HG03196 (cell line): ENCODE measurements at regions not wholly inside any gene's neighbourhood (a gene's known extent, or its start where the extent isn't known, plus 50 kb on each side); places are given as distances from the start of the nearest gene placed in this dataset.

Source experiments
- ATAC-seq: cut with Tn5 transposase; IDR thresholded peaks from one replicate; pipeline ENCODE4 v1.9.1; 2021; ENCODE audit not compliant: unreplicated experiment

DNA sequence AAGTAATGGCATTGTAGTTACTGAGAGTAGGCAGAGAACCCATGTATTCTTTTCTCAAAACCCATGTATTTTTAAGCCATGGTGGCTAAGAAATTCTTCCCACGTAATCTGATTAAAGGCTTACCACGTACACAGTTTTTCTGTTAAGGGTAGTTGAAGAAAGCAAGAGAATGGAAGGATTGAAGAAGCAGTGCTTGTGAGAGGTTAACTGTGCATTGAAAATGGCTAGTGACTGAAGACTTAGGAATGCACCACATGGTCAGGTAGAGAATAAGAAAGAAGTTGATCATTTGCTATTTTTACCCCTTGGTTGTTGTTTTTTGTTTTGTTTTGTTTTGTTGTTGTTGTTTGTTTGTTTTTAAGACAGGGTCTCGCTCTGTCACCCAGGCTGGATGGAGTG lies 178.9 kb upstream of the SNX7 start:
- ATAC-seq = no peak

- ATAC-seq = no peak
Measured at GRCh38 chr1:98480271-98480670, 181.2 kb upstream of the SNX7 start.

GRCh38 chr1:98478121-98478520 lies 183.4 kb upstream of the SNX7 start:
- ATAC-seq = no peak

- ATAC-seq = no peak
Measured at GRCh38 chr1:98472878-98473277, 188.6 kb upstream of the SNX7 start.

- no peak for ATAC-seq
Measured at GRCh38 chr1:98471633-98472032, 189.9 kb upstream of the SNX7 start.

DNA sequence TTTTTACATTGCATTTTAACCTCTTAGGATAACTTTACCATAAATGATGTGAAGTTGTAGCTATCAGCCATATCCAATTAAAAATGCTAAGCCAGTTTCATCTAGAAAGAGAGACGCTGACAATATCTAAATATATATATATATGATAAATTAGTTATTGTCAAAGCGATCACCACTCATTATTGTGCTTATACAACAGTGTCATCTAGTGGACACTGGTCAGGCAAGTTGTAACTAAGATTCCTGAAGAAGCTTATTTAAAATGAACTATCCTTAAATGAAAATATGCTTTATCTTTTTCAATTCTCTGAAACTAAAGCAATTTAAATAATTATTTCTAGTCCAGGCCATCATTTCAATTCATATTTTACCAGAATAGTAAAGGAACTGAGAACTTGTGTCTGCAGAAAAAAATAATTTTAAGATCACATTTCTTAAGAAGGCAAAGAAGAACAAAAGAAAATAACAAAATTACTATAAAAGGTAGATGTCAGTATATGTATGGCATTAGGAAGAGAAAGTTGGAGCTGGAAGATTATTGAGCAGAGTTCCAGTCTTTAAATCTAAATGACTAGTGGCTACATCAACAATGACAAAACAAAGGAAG lies 193.3 kb upstream of the SNX7 start:
- ATAC-seq = no peak

DNA sequence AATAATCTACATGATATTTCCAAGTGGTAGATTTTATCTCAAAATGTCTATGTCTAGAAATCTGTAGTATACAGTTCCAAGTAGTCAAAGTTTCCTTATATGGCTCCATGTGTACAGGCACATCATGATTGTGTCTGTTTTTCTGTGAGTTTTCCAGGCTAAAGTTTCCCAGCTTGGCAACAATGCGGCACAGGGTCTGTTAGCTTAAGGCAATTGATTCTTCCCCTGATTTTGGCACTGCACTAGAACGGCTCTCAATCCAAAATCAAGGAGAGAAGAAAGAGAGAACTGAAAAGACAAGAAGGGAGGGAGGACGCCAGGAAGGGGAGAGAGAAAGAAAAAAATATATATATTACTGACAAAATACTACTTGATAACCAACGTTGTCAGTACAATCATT lies 193.9 kb upstream of the SNX7 start:
- no peak for ATAC-seq

GRCh38 chr1:98467122-98467521 lies 194.4 kb upstream of the SNX7 start:
- ATAC-seq = no peak

GRCh38 chr1:98461873-98462385 lies 199.6 kb upstream of the SNX7 start:
- ATAC-seq = no peak

DNA sequence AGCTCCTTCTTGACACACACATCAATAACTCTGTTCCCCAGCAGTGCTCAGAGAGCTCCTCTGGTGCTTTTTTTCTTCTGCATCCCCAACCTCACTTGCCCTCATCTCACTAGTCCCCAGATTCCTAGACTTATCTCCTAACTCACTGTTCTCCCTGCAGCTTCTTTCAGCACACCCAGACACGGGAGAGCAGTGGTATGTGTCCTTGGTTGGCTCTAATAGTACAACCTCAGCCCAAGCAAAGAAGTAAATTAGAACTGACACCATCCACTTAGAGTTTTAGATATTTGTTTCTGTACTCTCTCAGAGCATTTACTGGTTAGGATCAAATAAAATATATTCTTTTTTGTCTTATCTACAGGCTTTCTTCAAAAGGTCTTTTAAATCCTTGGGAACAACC lies 201.4 kb upstream of the SNX7 start:
- ATAC-seq = no peak

DNA sequence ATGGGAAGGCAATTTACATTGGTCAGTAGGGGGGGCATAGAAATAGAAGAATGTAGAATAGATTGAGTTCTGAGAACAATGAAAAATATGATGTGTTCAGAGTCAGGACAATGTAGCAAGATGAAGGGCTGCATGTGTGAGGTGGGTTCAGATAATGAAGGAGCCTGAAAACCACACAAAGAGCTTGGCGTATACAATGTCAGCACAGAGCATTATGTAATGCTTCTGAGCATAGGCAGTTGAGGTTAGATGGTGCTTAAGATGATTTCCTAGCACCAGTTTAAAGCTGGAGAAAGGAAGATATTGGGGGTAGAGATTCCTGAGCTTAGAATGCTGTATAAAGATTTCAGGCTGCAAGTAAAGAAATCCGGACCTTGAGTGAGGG lies 202.0 kb upstream of the SNX7 start:
- no peak for ATAC-seq

- ATAC-seq = no peak
Measured at GRCh38 chr1:98458511-98459485, 202.7 kb upstream of the SNX7 start.

- no peak for ATAC-seq
Measured at GRCh38 chr1:98457248-98457647, 204.3 kb upstream of the SNX7 start.

DNA sequence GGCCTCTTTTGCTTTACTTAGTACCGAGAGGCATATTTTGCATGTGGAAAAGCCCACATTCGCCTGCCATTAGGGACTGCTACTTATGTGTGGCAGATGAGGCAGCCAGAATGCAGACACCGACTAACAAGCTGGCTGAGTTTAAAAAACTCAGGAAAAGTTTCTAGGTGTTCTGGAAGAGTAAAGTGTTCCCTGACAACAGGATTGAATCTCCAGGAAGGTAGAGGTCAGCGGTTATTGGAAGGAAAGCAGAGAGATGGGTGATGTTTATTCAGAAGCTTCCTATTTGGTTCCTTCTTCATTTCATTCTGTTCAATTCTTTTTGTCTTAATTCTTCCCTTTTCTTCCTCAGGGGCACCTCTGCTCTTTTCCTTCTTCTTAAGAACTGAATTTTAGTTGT lies 206.9 kb upstream of the SNX7 start:
- ATAC-seq = no peak

DNA sequence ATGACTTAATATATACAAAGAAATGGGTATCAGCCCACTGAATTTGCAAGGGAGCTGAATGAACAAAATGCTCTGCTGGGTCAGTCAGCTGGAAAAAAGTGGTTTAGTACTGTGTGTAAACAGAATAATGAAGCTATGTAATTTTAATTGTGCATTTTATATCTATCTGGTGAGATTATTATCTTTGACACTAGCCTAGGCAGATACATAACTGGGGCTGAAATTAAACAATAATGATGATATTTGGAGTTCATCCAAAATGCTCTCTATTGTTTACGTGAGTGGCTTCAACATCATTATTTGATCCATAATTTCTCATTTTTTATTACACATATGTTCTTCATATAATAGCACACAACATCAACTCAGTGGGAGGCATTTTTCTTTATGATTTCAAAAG lies 208.5 kb upstream of the SNX7 start:
- no peak for ATAC-seq

DNA sequence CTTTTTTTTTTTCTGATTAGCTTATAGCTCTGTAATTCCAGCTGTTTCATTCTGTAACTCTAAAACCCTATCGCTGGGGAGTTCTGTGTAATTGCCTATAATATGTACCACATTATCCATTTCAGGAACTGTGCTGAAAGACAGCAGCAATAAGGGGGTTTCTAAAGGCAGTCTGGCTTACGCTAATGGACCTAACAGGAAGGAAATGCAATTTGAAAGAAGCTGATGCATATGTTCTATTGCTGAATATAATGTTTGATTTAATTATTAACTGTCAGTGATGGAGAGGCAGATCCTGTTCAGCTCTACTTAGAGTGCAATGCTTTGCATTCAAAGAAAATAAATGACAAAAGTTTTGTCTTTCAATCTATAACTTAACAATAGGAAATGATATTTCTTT lies 209.4 kb upstream of the SNX7 start:
- peak; percentile 69 for ATAC-seq

DNA sequence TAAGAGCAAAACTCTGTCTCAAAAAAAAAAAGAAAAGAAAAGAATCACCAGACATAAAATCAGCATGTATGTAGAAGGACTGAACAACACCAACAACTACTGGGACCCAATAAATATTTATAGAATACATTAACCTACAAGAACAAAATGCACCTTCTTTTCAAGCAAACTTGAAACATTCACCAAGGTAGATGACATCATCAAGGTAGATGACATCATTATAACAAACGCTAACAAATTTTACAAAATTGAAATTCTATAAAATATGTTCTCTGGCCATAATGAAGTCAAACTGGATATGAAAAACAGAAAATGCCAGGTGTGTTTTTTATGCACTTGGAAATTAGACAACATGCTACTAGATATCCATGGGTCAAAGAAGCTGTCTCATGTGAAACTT lies 220.2 kb upstream of the SNX7 start:
- no peak for ATAC-seq

DNA sequence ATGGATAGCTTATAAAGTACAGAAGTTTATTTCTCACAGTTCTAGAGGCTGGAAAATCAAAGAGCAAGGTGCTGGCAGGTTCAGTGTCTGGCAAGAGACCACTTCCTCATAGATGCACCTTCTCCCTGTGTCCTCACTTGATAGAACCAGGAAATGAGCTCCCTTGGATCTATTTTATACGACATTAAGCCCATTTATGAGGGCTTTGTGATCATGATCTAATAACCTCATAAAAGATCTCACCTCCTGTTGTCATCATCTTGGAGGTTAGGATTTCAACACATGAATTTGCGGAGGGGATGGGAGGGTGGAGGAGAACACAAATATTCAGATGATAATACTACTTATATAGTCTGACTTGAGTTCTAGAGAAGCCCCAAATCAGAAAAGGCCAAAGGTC lies 222.1 kb upstream of the SNX7 start:
- no peak for ATAC-seq

DNA sequence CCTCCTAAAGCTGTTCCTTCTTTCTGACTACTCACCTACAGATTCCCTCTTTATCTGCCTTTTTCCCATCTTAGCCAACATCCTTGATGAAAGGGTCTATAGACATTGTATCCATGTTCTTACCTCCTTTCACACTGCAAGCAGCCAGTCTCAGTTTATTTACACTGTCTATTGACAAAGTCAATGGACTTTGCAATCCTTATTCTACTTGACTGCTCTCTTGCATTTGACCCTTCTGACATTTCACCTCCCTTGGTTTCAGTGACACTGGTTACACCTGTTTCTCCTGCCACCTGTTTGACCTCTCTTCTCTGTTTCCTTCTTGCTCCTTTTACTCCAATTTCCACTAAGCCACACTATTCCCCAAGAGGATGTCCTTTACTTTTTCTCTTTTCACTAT lies 224.0 kb upstream of the SNX7 start:
- no peak for ATAC-seq

GRCh38 chr1:98437011-98437410 lies 224.5 kb upstream of the SNX7 start:
- ATAC-seq = no peak

- ATAC-seq = no peak
Measured at GRCh38 chr1:98429965-98430443, 231.5 kb upstream of the SNX7 start.

DNA sequence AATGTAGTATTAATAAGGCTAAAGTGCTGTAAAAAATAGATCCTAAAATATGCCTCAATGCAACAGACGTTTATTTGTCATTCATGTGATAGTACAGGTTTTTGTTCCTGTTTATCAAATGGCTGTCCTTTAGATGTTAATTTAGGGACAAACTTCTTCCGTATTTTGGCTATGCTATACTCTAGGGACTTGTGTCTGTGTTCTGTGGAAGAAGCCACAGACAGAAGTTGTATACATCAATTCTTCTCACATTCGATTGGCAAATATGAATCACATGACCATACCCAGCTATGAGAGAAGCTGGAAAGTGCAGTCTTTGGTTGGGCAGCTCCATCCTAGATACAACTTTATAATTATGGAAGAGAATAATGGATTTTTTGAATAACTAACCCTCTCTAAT lies 232.7 kb upstream of the SNX7 start:
- ATAC-seq = no peak
